ENCODE measurements at regions not wholly inside any gene's neighbourhood (a gene's known extent, or its start where the extent isn't known, plus 50 kb on each side); places are given as distances from the start of the nearest gene placed in this dataset.

- in situ Hi-C loops (cut with HindIII; ENCODE audit: low sequenced_read_pairs) = no loop called here
- TF ChIP-seq, protein P1, sequence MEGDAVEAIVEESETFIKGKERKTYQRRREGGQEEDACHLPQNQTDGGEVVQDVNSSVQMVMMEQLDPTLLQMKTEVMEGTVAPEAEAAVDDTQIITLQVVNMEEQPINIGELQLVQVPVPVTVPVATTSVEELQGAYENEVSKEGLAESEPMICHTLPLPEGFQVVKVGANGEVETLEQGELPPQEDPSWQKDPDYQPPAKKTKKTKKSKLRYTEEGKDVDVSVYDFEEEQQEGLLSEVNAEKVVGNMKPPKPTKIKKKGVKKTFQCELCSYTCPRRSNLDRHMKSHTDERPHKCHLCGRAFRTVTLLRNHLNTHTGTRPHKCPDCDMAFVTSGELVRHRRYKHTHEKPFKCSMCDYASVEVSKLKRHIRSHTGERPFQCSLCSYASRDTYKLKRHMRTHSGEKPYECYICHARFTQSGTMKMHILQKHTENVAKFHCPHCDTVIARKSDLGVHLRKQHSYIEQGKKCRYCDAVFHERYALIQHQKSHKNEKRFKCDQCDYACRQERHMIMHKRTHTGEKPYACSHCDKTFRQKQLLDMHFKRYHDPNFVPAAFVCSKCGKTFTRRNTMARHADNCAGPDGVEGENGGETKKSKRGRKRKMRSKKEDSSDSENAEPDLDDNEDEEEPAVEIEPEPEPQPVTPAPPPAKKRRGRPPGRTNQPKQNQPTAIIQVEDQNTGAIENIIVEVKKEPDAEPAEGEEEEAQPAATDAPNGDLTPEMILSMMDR (IDR thresholded peaks at IDR 0.05; ENCODE audit: low read depth, low read length, missing control alignments) = no peak
- DNase-seq (ENCODE audit: low read depth) = no peak
- H3K4me3 ChIP-seq (ENCODE audit: low read depth, low read length) = no peak overlapping the region
These were observed 117.9 kb downstream of the MATN1 start for GRCh38 chr1:30605441-30605920.

DNA sequence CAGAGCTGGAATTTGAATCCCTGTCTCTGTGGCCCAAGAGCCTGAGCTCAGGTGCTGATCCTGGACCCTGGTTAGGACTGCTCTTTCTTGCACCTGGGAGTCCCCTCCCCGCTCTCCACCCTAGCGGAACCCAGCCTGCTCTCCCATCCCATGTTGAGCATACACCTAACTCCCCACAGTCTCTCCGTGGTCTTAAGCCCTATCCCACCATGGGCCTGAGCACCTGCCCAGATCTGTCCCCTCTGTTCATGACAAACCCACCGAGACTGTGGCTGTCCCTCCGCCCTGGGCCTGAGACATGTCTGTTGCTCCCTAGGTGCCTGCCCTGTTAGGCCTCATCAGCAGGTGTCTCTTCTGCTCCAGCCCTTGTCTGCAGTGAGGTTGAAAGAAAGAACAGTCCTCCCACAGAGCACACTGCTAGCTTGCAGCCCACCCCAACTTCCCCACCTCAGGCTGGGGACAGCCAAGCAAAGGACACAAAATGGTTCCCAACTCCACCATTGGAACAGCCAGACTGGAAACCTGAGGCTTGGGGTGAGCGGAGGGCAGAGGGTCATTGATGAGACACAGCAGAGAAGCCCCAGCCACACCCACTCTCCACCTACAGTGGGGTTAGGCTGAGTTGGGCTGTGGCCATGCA lies 118.5 kb downstream of the MATN1 start:
- TF ChIP-seq, protein P1 (IDR thresholded peaks at IDR 0.05; ENCODE audit: low read depth, low read length, missing control alignments) = no peak
- H3K4me3 ChIP-seq (ENCODE audit: low read depth, low read length) = no peak overlapping the region
- no peak for DNase-seq (ENCODE audit: low read depth)
- in situ Hi-C loops (cut with HindIII; ENCODE audit: low sequenced_read_pairs) = no loop called here

DNA sequence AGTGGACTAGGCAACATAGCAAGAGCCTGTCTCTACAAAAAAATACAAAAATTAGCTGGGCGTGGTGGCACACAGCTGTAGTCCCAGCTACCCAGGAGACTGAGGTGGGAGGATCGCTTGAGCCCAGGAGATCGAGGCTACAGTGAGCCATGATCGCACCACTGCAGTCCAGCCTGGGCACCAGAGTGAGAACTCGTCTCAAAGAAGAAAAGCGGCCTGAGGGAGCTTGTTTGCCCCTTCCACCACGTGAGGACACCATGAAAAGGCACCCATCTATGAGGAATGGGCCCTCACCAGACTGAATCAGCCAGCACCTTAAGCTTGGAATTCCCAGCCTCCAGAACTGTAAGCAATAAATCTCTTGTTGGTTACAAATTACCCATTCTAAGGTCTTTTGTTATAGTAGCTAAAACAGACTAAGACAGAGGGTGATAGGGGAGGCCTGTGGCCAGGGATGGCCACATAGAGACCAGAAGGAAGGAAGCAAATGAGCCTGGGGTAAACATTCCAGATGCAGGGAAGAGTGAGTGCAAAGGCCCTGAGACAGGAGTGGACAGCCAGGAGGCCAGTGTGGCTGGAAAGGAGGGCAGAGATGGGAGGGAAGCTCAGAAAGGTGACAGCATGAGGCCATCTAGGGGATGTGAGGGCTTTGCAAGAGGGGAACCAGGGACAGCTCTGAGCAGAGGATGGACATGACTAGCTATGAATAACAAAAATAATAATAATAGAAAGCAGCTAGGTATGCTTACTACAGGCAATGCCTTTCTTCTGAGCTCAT lies 120.1 kb downstream of the MATN1 start:
- no peak overlapping the region for H3K4me3 ChIP-seq (ENCODE audit: low read depth, low read length)
- in situ Hi-C loops (cut with HindIII; ENCODE audit: low sequenced_read_pairs) = no loop called here
- TF ChIP-seq, protein P1 (IDR thresholded peaks at IDR 0.05; ENCODE audit: low read depth, low read length, missing control alignments) = no peak
- DNase-seq (ENCODE audit: low read depth) = no peak

DNA sequence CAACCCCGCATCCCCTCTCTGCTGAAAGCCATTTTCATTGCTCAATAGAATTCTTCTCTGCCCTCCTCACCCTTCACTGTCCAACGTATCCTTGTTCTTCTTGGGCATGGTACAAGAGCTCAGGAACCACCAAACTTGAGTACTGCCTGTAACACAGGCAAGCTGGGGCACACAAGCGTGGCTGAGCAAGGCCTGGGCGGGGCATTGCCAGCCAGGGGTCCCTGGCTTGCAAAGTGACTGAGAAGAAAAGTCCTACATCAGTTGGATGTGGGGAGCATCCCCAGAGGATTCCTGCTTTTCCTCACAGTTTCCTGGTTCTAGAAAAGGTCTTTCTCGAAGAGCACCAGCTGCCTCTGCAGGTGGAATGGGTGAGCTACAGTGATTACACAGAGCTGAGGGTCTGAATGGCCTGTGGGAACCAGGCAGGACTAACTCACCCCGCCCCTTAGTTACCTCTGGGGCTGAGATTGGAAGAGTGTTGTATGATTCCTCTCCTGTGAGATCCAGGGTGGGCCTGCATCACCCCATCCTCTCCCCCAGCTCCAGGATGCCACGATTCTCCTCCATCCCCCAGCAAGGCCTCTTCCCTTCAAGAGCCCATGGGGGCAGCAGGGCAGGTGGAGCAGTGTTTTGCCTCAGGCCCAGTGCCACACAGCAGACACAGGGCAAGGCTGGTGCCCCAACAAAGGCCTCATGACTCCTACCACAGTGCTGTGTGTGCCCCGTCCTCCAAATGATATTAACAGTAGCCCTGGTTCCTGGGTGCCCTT lies 121.9 kb downstream of the MATN1 start:
- TF ChIP-seq, protein P1 (IDR thresholded peaks at IDR 0.05; ENCODE audit: low read depth, low read length, missing control alignments) = no peak
- H3K4me3 ChIP-seq (ENCODE audit: low read depth, low read length) = no peak overlapping the region
- in situ Hi-C loops (cut with HindIII; ENCODE audit: low sequenced_read_pairs) = no loop called here
- DNase-seq (ENCODE audit: low read depth) = no peak

GRCh38 chr1:30600706-30601105 lies 122.7 kb downstream of the MATN1 start:
- H3K4me3 ChIP-seq (ENCODE audit: low read depth, low read length) = no peak overlapping the region
- TF ChIP-seq, protein P1 (IDR thresholded peaks at IDR 0.05; ENCODE audit: low read depth, low read length, missing control alignments) = no peak
- in situ Hi-C loops (cut with HindIII; ENCODE audit: low sequenced_read_pairs) = no loop called here
- DNase-seq (ENCODE audit: low read depth) = no peak

- TF ChIP-seq, protein P1 (IDR thresholded peaks at IDR 0.05; ENCODE audit: low read depth, low read length, missing control alignments) = no peak
- DNase-seq (ENCODE audit: low read depth) = no peak
- no peak overlapping the region for H3K4me3 ChIP-seq (ENCODE audit: low read depth, low read length)
- in situ Hi-C loops (cut with HindIII; ENCODE audit: low sequenced_read_pairs) = no loop called here
These were observed 123.1 kb downstream of the MATN1 start for GRCh38 chr1:30600258-30600657.
